Endodermal cell (in vitro differentiated cells): ENCODE measurements at regions not wholly inside any gene's neighbourhood (a gene's known extent, or its start where the extent isn't known, plus 50 kb on each side); places are given as distances from the start of the nearest gene placed in this dataset.

Experiments
- DNase-seq: peaks from one replicate; pipeline ENCODE4 v3.0.0-alpha.2; 2017
- H3K27ac ChIP-seq: 2 replicates; pipeline ENCODE4 v1.5.1; 2013; ENCODE audit warnings: mild to moderate bottlenecking, low read depth, low read length, moderate library complexity
- H3K27me3 ChIP-seq: 2 replicates; pipeline ENCODE4 v1.6.1; 2013; ENCODE audit warnings: mild to moderate bottlenecking, low read length, moderate library complexity; ENCODE audit not compliant: insufficient read depth, control insufficient read depth, poor library complexity, severe bottlenecking
- H3K36me3 ChIP-seq: 2 replicates; pipeline ENCODE4 v1.7.0; 2013; ENCODE audit warnings: mild to moderate bottlenecking, low read length, moderate library complexity; ENCODE audit not compliant: control insufficient read depth, insufficient read depth
- H3K4me1 ChIP-seq: one replicate; pipeline ENCODE4 v1.7.0; 2013; ENCODE audit warnings: low read length; ENCODE audit not compliant: control insufficient read depth, insufficient read depth
- H3K4me3 ChIP-seq: 2 replicates; pipeline ENCODE4 v1.5.1; 2013; ENCODE audit warnings: mild to moderate bottlenecking, low read length, moderate library complexity
- H3K9ac ChIP-seq: 2 replicates; pipeline ENCODE4 v1.6.1; 2013; ENCODE audit warnings: mild to moderate bottlenecking, low read length, moderate library complexity; ENCODE audit not compliant: poor library complexity, severe bottlenecking; ENCODE audit errors: extremely low read depth
- H3K9me3 ChIP-seq: 2 replicates; pipeline ENCODE4 v1.6.1; 2013; ENCODE audit warnings: mild to moderate bottlenecking, low read length, moderate library complexity; ENCODE audit not compliant: control insufficient read depth
- H3K27ac Mint-ChIP-seq: 2 replicates; pipeline ENCODE4 v1.8.0; 2020; ENCODE audit warnings: mixed read lengths
- H3K27me3 Mint-ChIP-seq: 2 replicates; pipeline ENCODE4 v1.8.0; 2021; ENCODE audit warnings: mild to moderate bottlenecking, mixed read lengths; ENCODE audit not compliant: insufficient read depth
- H3K36me3 Mint-ChIP-seq: 2 replicates; pipeline ENCODE4 v1.8.0; 2020; ENCODE audit warnings: low read depth, mixed read lengths
- H3K4me1 Mint-ChIP-seq: 2 replicates; pipeline ENCODE4 v1.8.0; 2020; ENCODE audit warnings: mixed read lengths
- H3K4me3 Mint-ChIP-seq: 2 replicates; pipeline ENCODE4 v1.8.0; 2020; ENCODE audit warnings: mild to moderate bottlenecking, moderate library complexity, mixed read lengths
- H3K9me3 Mint-ChIP-seq: 2 replicates; pipeline ENCODE4 v1.8.0; 2020; ENCODE audit warnings: mild to moderate bottlenecking, mixed read lengths
- CTCF ChIP-seq: fragments of 200-600 bp; sonication (generic); conservative IDR thresholded peaks from 2 replicates; pipeline ENCODE4 v1.5.0; 2021; ENCODE audit warnings: antibody characterized with exemption, mild to moderate bottlenecking
- WGBS, 2 experiments: methylation state at CpG; one replicate each; pipeline versions ENCODE4 v1.1.5 to v1.1.7; 2013; ENCODE audit warnings: missing lambda C conversion rate in 2 of 2, mixed read lengths in 1 of 2; ENCODE audit not compliant: insufficient coverage in 1 of 2, insufficient read length in 1 of 2; 5-methylcytosine and 5-hydroxymethylcytosine counted together

GRCh38 chr4:27790911-27791310 is 930.3 kb downstream of the STIM2 start:
- 92 to 93% methylated on average over 3 to 5 of the region's 5 CpGs for WGBS, 2 experiments
- H3K9ac ChIP-seq = no peak overlapping the region
- H3K27me3 ChIP-seq = no peaks in the 10 kb centered on the region
- H3K27me3 Mint-ChIP-seq = no peaks in the 10 kb centered on the region
- no peaks in the 10 kb centered on the region for H3K36me3 Mint-ChIP-seq
- H3K27ac Mint-ChIP-seq = no peak overlapping the region
- no peaks in the 10 kb centered on the region for H3K4me1 ChIP-seq
- no peak overlapping the region for H3K4me3 Mint-ChIP-seq
- H3K4me1 Mint-ChIP-seq = peaks cover 7% of the 10 kb centered on the region
- no peak overlapping the region for H3K27ac ChIP-seq
- no peaks in the 10 kb centered on the region for H3K9me3 Mint-ChIP-seq
- no peak for TF ChIP-seq CTCF
- H3K9me3 ChIP-seq = no peaks in the 10 kb centered on the region
- no peaks in the 10 kb centered on the region for H3K36me3 ChIP-seq
- H3K4me3 ChIP-seq = no peak overlapping the region
- no peak for DNase-seq

DNA sequence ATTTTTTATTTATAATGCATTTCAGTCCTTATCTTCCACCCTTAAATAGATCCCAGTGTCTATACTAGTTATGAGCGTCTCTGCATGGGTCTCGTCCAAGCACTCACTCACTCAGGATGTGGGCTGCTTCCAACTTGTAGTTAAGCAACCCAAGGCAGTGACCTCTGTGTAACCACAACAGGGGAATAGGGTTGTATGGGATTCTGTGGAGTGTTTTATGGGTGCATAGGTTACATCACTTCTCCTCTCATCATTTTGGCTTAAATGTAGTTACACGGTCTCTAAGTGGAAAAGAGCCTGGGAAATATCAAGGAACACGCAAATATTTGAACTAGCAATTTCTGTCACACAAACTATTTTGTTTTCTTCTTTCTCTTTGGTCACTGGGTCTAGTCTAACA is 931.0 kb downstream of the STIM2 start:
- Histone ChIP-seq H3K9me3 (no peaks in the 10 kb centered on the region), H3K9ac (no peak overlapping the region), H3K4me3 (no peak overlapping the region), H3K36me3 (no peaks in the 10 kb centered on the region), H3K4me1 (no peaks in the 10 kb centered on the region), H3K27me3 (no peaks in the 10 kb centered on the region), H3K27ac (no peak overlapping the region)
- Mint-ChIP-seq H3K9me3 (no peaks in the 10 kb centered on the region), H3K27ac (no peak overlapping the region), H3K4me1 (peaks cover 7% of the 10 kb centered on the region), H3K27me3 (no peaks in the 10 kb centered on the region), H3K4me3 (no peak overlapping the region), H3K36me3 (no peaks in the 10 kb centered on the region)
- TF ChIP-seq CTCF = no peak
- no peak for DNase-seq
- 98 to 100% methylated on average over 1 to 4 of the region's 4 CpGs for WGBS, 2 experiments

DNA sequence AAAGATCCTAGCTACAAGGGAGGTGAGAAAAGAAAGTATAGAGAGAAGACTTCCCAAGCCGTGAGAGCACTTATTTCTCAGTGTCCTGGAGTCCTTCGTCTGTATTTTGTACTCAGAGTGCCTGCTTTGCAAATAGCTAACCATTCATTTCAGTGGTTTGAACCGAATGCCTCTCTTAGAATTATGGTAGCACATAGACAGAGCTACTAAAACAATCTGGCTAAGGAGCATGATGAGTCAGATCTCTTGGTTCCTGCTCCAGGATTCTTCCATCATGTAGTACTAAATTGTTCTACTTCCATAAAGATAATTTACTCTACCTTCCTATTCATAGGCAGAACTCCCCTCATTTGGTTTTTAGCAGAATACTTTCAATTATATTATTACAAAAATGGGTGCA is 946.6 kb downstream of the STIM2 start:
- H3K4me3 ChIP-seq = no peak overlapping the region
- H3K27ac Mint-ChIP-seq = no peak overlapping the region
- H3K9ac ChIP-seq = no peak overlapping the region
- no peak for TF ChIP-seq CTCF
- H3K27me3 Mint-ChIP-seq = no peaks in the 10 kb centered on the region
- no peak overlapping the region for H3K27ac ChIP-seq
- H3K36me3 ChIP-seq = no peaks in the 10 kb centered on the region
- 89 to 92% methylated on average over 3 of the region's 3 CpGs for WGBS, 2 experiments
- no peaks in the 10 kb centered on the region for H3K4me1 ChIP-seq
- H3K27me3 ChIP-seq = no peaks in the 10 kb centered on the region
- no peaks in the 10 kb centered on the region for H3K36me3 Mint-ChIP-seq
- no peak for DNase-seq
- no peaks in the 10 kb centered on the region for H3K9me3 Mint-ChIP-seq
- H3K9me3 ChIP-seq = no peaks in the 10 kb centered on the region
- no peak overlapping the region for H3K4me3 Mint-ChIP-seq
- H3K4me1 Mint-ChIP-seq = peaks cover 10% of the 10 kb centered on the region
